ENCODE measurements at regions not wholly inside any gene's neighbourhood (a gene's known extent, or its start where the extent isn't known, plus 50 kb on each side); places are given as distances from the start of the nearest gene placed in this dataset.

DNA sequence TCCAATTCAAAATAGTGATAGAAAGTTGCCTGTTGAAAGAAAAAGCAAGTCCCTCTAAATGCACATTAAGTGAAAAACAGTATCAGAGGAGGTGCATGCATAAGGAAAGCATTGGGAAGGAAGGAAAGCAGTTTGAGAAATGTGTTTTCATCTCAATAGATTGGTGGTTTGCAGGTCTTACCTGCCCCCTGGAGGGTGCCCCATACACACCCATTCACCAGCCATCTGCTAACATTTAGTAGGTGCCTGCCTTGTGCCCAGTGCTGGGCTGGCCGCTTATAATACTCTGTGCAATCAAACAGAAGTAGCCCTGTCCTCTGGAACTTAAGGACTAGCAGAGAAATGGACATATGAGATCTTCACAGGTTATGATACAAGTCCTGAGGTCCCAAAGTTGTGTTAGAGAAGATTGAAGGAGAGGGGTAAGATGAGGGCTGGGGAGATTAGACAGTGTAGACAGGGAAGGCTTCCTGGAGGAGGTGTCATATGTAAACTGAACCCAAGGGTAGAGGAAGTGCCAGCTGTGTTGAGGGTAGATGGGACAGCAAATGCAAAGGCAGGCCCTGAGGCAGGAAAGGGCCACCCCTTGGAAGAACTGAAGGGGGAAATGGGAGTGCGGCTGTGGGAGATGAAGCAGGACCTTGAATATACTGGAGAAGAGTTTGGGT lies 184.2 kb downstream of the MN1 start:
- TF ChIP-seq CTCF (IDR thresholded peaks at IDR 0.05; ENCODE audit: low read length) (no peak), EZH2phosphoT487 (IDR thresholded peaks at IDR 0.05; ENCODE audit: low read length) (no peak)

Data from MM.1S (cell line).